Smooth muscle cell (in vitro differentiated cells): ENCODE measurements at regions not wholly inside any gene's neighbourhood (a gene's known extent, or its start where the extent isn't known, plus 50 kb on each side); places are given as distances from the start of the nearest gene placed in this dataset.

ENCODE experiments used
- DNase-seq: peaks from one replicate; lab custom pipeline; 2025; ENCODE audit not compliant: unreplicated experiment; lab: John Stamatoyannopoulos, UW
- H2AFZ ChIP-seq: fragments of 200-600 bp; sonication (generic); 2 replicates; pipeline ENCODE4 v1.6.0; 2016; ENCODE audit warnings: antibody characterized with exemption, low read depth, mild to moderate bottlenecking
- H3F3A ChIP-seq: fragments of 200-600 bp; sonication (generic); 2 replicates; pipeline ENCODE4 v1.6.0; 2017; ENCODE audit warnings: antibody characterized with exemption, low read depth
- H3K27ac ChIP-seq: fragments of 200-600 bp; sonication (generic); 2 replicates; pipeline ENCODE4 v1.5.1; 2016; ENCODE audit warnings: low read depth, mild to moderate bottlenecking
- H3K27me3 ChIP-seq: fragments of 200-600 bp; sonication (generic); 2 replicates; pipeline ENCODE4 v1.6.1; 2016; ENCODE audit warnings: low read depth, mild to moderate bottlenecking
- H3K36me3 ChIP-seq: fragments of 200-600 bp; sonication (generic); 2 replicates; pipeline ENCODE4 v1.5.1; 2016; ENCODE audit warnings: low read depth
- H3K4me1 ChIP-seq: fragments of 200-600 bp; sonication (generic); 2 replicates; pipeline ENCODE4 v1.5.1; 2016; ENCODE audit warnings: low read depth
- H3K4me2 ChIP-seq: fragments of 200-600 bp; sonication (generic); 2 replicates; pipeline ENCODE4 v1.6.0; 2016; ENCODE audit warnings: mild to moderate bottlenecking
- H3K4me3 ChIP-seq: fragments of 200-600 bp; sonication (generic); 2 replicates; pipeline ENCODE4 v1.5.1; 2016; ENCODE audit warnings: mild to moderate bottlenecking
- H3K79me2 ChIP-seq: fragments of 200-600 bp; sonication (generic); 2 replicates; pipeline ENCODE4 v1.6.0; 2016; ENCODE audit warnings: low read depth, mild to moderate bottlenecking
- H3K9ac ChIP-seq: fragments of 200-600 bp; sonication (generic); 2 replicates; pipeline ENCODE4 v1.6.0; 2016; ENCODE audit warnings: low read depth
- H3K9me3 ChIP-seq: fragments of 200-600 bp; sonication (generic); replicated peaks from 2 replicates; pipeline ENCODE4 v1.5.1; 2016; ENCODE audit warnings: low read depth
- H4K20me1 ChIP-seq: fragments of 200-600 bp; sonication (generic); 2 replicates; pipeline ENCODE4 v1.6.0; 2016; ENCODE audit warnings: low read depth
- WGBS: methylation state at CpG from one replicate; pipeline ENCODE4 v1.1.7; 2016; ENCODE audit warnings: low lambda C conversion rate; 5-methylcytosine and 5-hydroxymethylcytosine counted together
- TF ChIP-seq, protein P1 (sequence below): fragments of 200-600 bp; sonication (generic); IDR thresholded peaks from 2 replicates; pipeline ENCODE4 v1.5.1; 2017; ENCODE audit warnings: borderline replicate concordance, mild to moderate bottlenecking, antibody characterized with exemption; ENCODE audit not compliant: insufficient read depth, poor library complexity, severe bottlenecking

DNA sequence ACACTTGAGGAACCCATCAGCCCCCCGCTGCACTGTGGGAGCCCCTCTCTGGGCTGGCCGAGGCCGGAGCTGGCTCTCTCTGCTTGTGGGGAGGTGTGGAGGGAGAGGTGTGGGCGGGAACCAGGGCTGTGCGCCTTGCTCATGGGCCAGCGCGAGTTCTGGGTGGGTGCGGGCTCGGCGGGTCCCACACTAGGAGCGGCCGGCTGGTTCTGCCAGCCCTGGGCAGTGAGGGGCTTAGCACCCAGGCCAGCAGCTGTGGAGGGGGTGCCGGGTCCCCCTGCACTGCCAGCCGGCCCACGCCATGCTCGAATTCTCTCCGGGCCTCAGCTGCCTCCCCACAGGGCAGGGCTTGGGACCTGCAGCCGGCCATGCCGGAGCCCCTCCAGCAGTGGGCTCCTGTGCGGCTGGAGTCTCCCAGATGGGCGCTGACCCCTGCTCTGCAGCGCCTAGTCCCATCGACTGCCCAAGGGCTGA is 430.2 kb downstream of the FAT4 start:
- no peak overlapping the region for H3K9ac ChIP-seq
- WGBS, result 98% methylated on average over 23 of the region's 23 CpGs
- no peak overlapping the region for H3K4me2 ChIP-seq
- no peak overlapping the region for H2AFZ ChIP-seq
- H3K27ac ChIP-seq, result no peak overlapping the region
- H3F3A ChIP-seq, result no peaks in the 10 kb centered on the region
- H3K4me1 ChIP-seq, result peaks cover 2% of the 10 kb centered on the region
- DNase-seq, result no peak
- TF ChIP-seq, protein P1, sequence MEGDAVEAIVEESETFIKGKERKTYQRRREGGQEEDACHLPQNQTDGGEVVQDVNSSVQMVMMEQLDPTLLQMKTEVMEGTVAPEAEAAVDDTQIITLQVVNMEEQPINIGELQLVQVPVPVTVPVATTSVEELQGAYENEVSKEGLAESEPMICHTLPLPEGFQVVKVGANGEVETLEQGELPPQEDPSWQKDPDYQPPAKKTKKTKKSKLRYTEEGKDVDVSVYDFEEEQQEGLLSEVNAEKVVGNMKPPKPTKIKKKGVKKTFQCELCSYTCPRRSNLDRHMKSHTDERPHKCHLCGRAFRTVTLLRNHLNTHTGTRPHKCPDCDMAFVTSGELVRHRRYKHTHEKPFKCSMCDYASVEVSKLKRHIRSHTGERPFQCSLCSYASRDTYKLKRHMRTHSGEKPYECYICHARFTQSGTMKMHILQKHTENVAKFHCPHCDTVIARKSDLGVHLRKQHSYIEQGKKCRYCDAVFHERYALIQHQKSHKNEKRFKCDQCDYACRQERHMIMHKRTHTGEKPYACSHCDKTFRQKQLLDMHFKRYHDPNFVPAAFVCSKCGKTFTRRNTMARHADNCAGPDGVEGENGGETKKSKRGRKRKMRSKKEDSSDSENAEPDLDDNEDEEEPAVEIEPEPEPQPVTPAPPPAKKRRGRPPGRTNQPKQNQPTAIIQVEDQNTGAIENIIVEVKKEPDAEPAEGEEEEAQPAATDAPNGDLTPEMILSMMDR, result no peak
- no peaks in the 10 kb centered on the region for H3K36me3 ChIP-seq
- H3K79me2 ChIP-seq, result no peaks in the 10 kb centered on the region
- no peaks in the 10 kb centered on the region for H4K20me1 ChIP-seq
- H3K4me3 ChIP-seq, result no peak overlapping the region
- H3K27me3 ChIP-seq, result no peaks in the 10 kb centered on the region
- no peaks in the 10 kb centered on the region for H3K9me3 ChIP-seq

DNA sequence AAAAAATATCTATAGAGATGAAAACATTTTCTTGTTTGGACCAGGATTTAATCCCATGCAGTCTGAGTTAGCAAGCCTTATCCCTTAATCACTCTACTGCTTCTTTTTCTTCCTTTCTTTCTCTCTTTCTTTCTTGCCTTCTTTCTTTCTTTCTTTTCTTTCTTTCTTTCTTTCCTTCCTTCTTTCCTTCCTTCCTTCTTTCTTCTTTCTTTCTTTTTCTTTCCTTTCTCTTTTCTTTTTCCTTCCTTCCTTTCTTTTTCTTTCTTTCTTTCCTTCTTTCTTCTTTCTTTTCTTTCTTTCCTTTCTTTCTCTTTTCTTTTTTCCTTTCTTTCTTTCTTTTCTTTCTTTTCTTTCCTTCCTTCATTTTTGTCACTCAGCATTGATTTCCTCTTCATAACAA is 434.6 kb downstream of the FAT4 start:
- no peaks in the 10 kb centered on the region for H4K20me1 ChIP-seq
- no peaks in the 10 kb centered on the region for H3K9me3 ChIP-seq
- no peaks in the 10 kb centered on the region for H3K27me3 ChIP-seq
- H3K4me1 ChIP-seq, result no peaks in the 10 kb centered on the region
- H3K9ac ChIP-seq, result no peak overlapping the region
- no peaks in the 10 kb centered on the region for H3K79me2 ChIP-seq
- no peak overlapping the region for H2AFZ ChIP-seq
- H3K27ac ChIP-seq, result no peak overlapping the region
- no peak overlapping the region for H3K4me2 ChIP-seq
- no peak for DNase-seq
- TF ChIP-seq, protein P1, result no peak
- no peak overlapping the region for H3K4me3 ChIP-seq
- no peaks in the 10 kb centered on the region for H3F3A ChIP-seq
- H3K36me3 ChIP-seq, result no peaks in the 10 kb centered on the region

DNA sequence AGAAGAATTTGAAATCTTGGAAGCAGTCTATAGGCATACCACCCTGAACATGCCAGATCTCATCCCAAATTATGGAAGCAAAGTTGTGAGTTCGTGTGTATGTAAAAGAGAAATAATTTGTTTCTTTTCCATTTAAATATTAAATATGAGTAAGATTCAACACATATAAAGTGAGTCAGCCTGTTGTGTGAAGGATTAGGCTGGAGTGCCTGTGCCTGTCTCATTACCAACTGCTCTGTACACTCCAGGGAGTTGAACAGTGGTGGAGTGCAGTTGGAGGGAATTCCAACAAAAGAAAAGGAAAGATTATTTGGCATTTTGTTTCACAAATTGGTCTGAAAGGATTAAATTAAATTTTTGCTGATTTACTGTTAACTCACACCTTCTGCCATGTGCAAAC is 435.6 kb downstream of the FAT4 start:
- H2AFZ ChIP-seq, result no peak overlapping the region

More for the DNA sequence above, 435.6 kb downstream of the FAT4 start:
- H3K36me3 ChIP-seq, result no peaks in the 10 kb centered on the region
- no peak overlapping the region for H3K27ac ChIP-seq
- TF ChIP-seq, protein P1, result no peak
- no peak overlapping the region for H3K9ac ChIP-seq
- H3K27me3 ChIP-seq, result no peaks in the 10 kb centered on the region
- WGBS, result 98% methylated on average over 1 of the region's 1 CpG
- DNase-seq, result no peak
- H3K4me3 ChIP-seq, result no peak overlapping the region
- no peaks in the 10 kb centered on the region for H3K79me2 ChIP-seq
- no peaks in the 10 kb centered on the region for H4K20me1 ChIP-seq
- no peak overlapping the region for H3K4me2 ChIP-seq
- H3F3A ChIP-seq, result no peaks in the 10 kb centered on the region
- H3K9me3 ChIP-seq, result no peaks in the 10 kb centered on the region
- H3K4me1 ChIP-seq, result no peaks in the 10 kb centered on the region
